Thoracic aorta (tissue), 2 donors: ENCODE measurements at regions not wholly inside any gene's neighbourhood (a gene's known extent, or its start where the extent isn't known, plus 50 kb on each side); places are given as distances from the start of the nearest gene placed in this dataset.
"Not testable (repeated sequence)": the region's sequence is repeated elsewhere in the genome, so short reads cannot be mapped to it uniquely, and the experiment has no call there.

ENCODE experiments used
- ATAC-seq: fragments of 150-250 bp; one replicate; pipeline ENCODE4 v1.8.0; 2017; ENCODE audit warnings: low read depth; ENCODE audit not compliant: insufficient number of reproducible peaks, low FRiP score
- DNase-seq: peaks from one replicate; pipeline ENCODE4 v3.0.0-alpha.2; 2020; ENCODE audit warnings: low spot score
- H3K27ac ChIP-seq, 2 donors: fragments of 200-600 bp; sonication (generic); 1 replicate in 1 of 2; 2 replicates in 1 of 2; pipeline ENCODE4 v1.5.1; 2016; ENCODE audit warnings: mild to moderate bottlenecking in 2 of 2, moderate library complexity in 2 of 2
- H3K27me3 ChIP-seq: fragments of 200-600 bp; sonication (generic); replicated peaks from 2 replicates; pipeline ENCODE4 v1.6.0; 2016; ENCODE audit warnings: mild to moderate bottlenecking; ENCODE audit not compliant: insufficient read depth
- H3K36me3 ChIP-seq: fragments of 200-600 bp; sonication (generic); one replicate; pipeline ENCODE4 v1.5.1; 2016
- H3K4me1 ChIP-seq, 2 donors: fragments of 200-600 bp; sonication (generic); 1 replicate in 1 of 2; 2 replicates in 1 of 2; pipeline versions ENCODE4 v1.5.1 to v1.6.0; 2016; ENCODE audit warnings: low read depth in 2 of 2, mild to moderate bottlenecking in 1 of 2; ENCODE audit not compliant: control insufficient read depth in 1 of 2
- H3K4me3 ChIP-seq: fragments of 200-600 bp; sonication (generic); 2 replicates; pipeline ENCODE4 v1.5.1; 2016; ENCODE audit warnings: mild to moderate bottlenecking
- H3K9me3 ChIP-seq: fragments of 200-600 bp; sonication (generic); 2 replicates; pipeline ENCODE4 v1.5.1; 2016
- TF ChIP-seq, protein P1 (sequence below): fragments of 200-600 bp; sonication (generic); IDR thresholded peaks from one replicate; pipeline ENCODE4 v1.5.1; 2019; ENCODE audit warnings: antibody characterized with exemption

DNA sequence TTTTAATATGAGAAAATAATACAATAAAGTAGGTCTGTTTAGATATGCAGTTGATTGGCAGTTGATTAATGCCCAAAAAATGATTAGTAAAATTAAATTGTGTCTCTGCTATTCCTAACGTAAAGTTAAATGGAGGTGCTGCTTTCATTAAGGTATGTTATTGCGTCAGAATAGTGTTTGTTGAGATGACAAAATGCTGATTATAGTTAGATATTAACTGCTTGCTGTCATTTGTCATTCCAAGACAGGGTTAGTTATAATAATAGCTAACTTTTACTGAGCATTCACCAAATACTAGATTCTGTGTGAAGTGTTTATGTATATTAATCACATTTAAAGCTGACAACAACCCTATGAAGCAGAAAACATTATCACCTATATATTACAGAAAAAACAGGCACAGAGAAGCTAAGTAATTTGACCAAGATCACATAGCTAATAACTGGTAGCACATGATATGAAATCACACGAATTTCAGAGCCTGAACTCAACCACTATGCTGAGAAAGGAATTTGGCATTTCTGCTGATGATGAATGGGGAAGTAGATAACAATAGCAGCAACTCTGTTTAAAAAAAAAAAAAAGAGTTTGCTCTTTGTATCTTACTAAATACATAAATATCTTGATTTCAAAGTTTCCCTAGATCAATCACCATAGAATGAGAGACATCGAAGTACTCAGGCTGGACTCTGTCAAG, 59.7 kb upstream of the WDR44 start:
- Histone ChIP-seq H3K27ac (no peak overlapping the region), H3K4me3 (no peak overlapping the region), H3K27me3 (no peaks in the 10 kb centered on the region), H3K36me3 (no peaks in the 10 kb centered on the region), H3K9me3 (no peaks in the 10 kb centered on the region), H3K4me1 (no peaks in the 10 kb centered on the region)
- no peak for ATAC-seq
- TF ChIP-seq, protein P1, sequence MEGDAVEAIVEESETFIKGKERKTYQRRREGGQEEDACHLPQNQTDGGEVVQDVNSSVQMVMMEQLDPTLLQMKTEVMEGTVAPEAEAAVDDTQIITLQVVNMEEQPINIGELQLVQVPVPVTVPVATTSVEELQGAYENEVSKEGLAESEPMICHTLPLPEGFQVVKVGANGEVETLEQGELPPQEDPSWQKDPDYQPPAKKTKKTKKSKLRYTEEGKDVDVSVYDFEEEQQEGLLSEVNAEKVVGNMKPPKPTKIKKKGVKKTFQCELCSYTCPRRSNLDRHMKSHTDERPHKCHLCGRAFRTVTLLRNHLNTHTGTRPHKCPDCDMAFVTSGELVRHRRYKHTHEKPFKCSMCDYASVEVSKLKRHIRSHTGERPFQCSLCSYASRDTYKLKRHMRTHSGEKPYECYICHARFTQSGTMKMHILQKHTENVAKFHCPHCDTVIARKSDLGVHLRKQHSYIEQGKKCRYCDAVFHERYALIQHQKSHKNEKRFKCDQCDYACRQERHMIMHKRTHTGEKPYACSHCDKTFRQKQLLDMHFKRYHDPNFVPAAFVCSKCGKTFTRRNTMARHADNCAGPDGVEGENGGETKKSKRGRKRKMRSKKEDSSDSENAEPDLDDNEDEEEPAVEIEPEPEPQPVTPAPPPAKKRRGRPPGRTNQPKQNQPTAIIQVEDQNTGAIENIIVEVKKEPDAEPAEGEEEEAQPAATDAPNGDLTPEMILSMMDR = no peak
- DNase-seq = no peak

DNA sequence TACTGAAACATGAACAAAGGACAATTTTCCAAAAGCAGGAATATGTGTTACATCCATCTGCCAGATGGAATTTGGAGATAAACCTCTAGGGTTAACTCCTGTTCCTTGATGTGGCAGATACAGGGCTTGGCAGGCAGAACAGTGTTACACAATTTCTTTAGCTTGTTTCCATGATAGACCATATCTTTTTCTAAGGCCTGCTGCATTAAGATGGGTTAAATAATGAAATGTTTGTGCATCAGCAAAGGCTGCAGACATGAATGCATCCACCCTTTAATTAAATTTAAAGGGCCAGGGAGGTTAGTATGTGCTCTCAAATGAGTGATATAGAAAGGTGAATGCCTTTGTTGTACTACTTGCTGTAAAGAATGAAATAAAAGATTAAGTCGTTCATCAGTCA, 50.1 kb upstream of the WDR44 start:
- not testable (repeated sequence) for H3K36me3 ChIP-seq, DNase-seq, H3K9me3 ChIP-seq, H3K4me1 ChIP-seq, H3K4me3 ChIP-seq, ATAC-seq, H3K27me3 ChIP-seq, H3K27ac ChIP-seq
